GM18502 (cell line): ENCODE measurements at regions not wholly inside any gene's neighbourhood (a gene's known extent, or its start where the extent isn't known, plus 50 kb on each side); places are given as distances from the start of the nearest gene placed in this dataset.
"Not testable (repeated sequence)": the region's sequence is repeated elsewhere in the genome, so short reads cannot be mapped to it uniquely, and the experiment has no call there.

Experiments
- ATAC-seq: cut with Tn5 transposase; IDR thresholded peaks from one replicate; pipeline ENCODE4 v1.9.1; 2021; ENCODE audit warnings: mild to moderate bottlenecking; ENCODE audit not compliant: unreplicated experiment, poor library complexity

DNA sequence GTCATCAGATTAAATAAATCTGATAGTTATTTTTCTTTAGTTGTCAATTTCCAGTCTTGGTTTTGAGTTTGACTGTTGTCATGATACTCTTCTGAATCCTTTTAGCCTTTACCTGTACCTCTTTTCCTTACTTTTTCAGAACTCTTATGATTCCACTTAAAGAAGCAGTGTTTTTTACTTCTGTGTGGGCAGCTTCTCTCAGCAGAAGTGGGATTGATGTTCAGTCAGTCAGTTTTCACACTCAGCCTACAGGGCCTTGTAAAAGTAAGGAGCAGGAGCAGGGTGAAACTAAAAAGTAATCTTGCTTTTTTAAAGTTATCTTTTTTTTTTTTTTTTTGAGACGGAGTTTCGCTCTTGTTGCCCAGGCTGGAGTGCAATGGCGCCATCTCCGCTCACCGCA, 75.1 kb downstream of the HAUS1 start:
- ATAC-seq, result no peak

GRCh38 chr18:46182633-46183358, 78.6 kb downstream of the HAUS1 start:
- no peak for ATAC-seq

GRCh38 chr18:46184296-46184695, 80.1 kb downstream of the HAUS1 start:
- not testable (repeated sequence) for ATAC-seq

GRCh38 chr18:46184727-46185126, 80.5 kb downstream of the HAUS1 start:
- no peak for ATAC-seq

DNA sequence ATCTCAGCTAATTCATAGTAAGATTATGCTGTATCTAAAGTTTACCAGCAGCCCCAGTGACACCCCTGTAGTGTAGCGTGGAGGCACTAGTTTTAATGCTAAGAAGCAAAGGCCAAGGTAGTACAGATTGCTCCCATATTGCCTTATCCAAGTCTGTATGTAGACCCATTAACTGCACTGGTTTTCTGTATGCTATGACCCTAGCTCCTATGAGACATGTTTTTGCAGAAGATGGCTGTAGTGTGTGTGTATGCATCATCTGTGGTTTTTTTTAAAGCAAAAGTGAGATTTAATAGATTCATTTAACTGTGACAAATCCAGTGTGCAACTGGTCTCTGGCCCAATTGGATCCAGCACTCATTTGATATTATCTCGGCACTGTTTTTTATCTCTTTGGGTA, 86.5 kb downstream of the HAUS1 start:
- no peak for ATAC-seq

- ATAC-seq, result no peak
Measured at GRCh38 chr18:46196627-46197243, 92.5 kb downstream of the HAUS1 start.

- ATAC-seq, result no peak
Measured at GRCh38 chr18:46199515-46200147, 95.4 kb downstream of the HAUS1 start.

DNA sequence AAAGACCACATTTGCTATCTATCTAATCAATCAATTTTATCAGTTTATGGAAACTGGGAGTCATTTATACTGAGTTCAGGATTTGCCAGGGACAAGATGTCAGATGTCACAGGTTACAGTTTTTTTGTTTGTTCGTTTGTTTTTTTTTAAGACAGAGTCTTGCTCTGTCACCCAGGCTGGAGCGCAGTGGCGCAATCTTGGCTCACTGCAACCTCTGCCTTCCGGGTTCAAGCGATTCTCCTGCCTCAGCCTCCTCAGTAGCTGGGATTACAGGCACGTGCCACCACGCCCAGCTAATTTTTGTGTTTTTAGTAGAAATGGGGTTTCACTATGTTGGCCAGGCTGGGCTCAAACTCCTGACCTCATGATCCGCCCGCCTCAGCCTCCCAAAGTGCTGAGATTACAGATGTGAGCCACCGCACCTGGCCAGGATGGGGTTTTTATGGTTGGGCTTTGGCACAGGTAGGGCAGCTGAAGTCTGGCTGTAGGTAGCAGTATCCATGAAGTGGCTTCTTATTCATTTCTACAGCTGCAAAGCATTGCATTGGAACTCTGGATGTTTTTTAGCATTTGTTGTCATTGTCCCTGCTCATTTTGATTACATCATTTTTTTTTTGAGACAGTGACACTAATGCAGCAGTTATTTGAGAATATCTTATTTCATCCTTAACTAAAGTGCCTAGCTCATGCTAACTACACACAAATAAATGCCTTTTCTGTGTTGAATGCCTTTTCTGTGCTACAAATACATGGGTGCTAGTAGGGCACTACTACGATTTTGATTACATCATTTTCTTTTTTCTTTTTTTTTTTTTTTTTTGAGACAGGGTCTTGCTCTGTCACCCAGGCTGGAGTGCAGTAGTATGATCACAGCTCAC, 96.2 kb downstream of the HAUS1 start:
- ATAC-seq, result not testable (repeated sequence)

DNA sequence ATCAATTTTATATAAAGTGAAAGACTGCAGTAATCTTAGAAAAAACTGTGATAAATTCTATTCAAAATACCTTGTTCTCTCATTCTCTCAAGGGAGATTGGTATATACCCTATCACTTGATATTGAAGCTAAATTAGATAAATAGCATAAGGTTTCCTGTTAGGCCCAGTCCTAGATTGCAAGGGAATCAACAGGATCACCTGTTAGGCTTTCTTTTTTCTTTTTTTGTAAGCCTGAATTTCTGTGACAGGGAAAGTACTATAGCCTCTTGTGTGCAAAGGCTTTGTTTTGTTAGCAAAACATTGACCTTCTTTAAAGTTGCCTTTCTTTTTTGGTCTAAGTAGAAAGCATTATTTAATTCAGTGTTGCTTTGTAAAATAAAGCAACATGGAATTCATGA, 100.0 kb downstream of the HAUS1 start:
- no peak for ATAC-seq

GRCh38 chr18:46207985-46208384, 103.8 kb downstream of the HAUS1 start:
- no peak for ATAC-seq

DNA sequence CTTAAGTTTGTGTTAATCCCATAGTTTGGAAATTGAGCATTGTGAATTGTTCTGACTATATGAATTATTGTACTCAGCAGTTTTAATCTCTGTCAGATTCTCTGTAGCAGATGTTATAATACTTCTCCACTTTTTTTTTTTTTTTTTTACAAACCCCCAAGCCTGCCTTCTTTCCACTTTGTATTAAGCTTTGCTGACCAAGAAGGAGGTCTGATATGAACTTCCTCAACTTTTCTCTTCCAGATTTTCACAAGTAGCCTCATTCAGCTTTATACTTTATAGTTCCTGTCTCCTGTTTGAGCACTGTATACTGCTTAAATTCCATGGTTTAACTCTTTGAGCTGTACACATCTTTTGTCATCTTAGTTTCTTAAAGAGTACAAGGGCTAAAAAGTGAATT, 105.0 kb downstream of the HAUS1 start:
- ATAC-seq, result no peak

- peak; percentile 53 for ATAC-seq
Measured at GRCh38 chr18:46211816-46212215, 107.6 kb downstream of the HAUS1 start.

GRCh38 chr18:46212398-46212797, 108.2 kb downstream of the HAUS1 start:
- ATAC-seq, result no peak

DNA sequence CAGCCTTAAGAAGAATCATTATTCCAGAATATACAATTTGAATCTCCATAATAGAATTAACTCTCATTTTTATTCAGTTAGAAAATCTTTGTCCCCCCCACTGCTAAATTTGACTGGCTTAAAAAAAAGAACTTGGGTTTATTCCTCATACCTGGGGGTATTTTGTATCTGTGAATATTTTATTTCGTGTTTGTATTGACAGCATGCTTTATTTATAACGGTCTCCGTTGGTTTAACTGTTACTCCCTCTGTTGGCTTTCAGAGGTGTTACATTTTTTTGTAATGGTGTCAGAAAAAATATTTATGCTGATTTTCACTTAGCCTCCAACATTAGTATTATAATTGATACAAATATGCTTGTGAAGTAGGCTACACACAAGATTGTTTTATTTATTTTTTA, 109.1 kb downstream of the HAUS1 start:
- no peak for ATAC-seq

- ATAC-seq, result no peak
Measured at GRCh38 chr18:46214435-46214834, 110.2 kb downstream of the HAUS1 start.

GRCh38 chr18:46215902-46216723, 111.9 kb downstream of the HAUS1 start:
- no peak for ATAC-seq

DNA sequence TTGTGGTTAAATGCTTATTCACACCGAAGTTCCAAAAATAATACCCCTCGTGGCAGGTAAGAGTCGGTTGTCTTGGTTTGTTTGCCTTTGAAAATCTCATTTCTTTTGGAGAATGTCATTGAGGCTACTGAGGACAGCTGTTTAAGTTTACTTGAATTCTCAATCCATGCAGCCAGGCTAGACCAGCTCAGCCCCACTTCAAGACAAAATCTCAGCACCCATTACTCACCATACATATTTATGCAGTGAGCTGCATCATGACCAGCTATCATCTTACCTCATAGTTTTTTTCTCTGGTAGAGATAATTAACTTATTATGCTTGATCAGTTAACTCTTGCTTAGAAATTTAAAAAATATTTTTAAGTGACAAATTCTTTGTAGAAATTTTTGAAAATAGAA, 115.9 kb downstream of the HAUS1 start:
- ATAC-seq, result no peak

GRCh38 chr18:46222093-46222492, 117.9 kb downstream of the HAUS1 start:
- ATAC-seq, result no peak

- ATAC-seq, result no peak
Measured at GRCh38 chr18:46222710-46223360, 118.7 kb downstream of the HAUS1 start.
